ENCODE measurements at regions not wholly inside any gene's neighbourhood (a gene's known extent, or its start where the extent isn't known, plus 50 kb on each side); places are given as distances from the start of the nearest gene placed in this dataset.

DNA sequence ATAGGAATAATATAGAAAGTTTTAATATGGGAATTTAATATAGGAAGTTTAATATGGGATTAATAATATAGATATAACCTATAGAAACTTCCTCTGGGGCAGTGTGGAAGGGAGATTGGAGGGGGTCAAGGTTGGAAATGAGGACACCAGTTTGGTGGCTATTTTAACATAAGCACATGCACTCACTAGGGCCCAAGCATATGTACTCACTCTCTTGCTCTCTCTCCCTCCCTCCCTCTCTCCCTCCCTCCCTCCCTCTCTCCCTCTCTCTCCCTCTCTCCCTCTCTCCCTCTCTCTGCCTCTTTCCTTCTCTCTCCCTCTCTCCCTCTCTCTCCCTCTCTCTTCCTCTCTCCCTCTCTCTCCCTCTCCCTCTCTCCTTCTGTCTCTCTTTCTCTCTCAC, 528.1 kb downstream of the NPIPA7 start:
- TF ChIP-seq, protein P1, sequence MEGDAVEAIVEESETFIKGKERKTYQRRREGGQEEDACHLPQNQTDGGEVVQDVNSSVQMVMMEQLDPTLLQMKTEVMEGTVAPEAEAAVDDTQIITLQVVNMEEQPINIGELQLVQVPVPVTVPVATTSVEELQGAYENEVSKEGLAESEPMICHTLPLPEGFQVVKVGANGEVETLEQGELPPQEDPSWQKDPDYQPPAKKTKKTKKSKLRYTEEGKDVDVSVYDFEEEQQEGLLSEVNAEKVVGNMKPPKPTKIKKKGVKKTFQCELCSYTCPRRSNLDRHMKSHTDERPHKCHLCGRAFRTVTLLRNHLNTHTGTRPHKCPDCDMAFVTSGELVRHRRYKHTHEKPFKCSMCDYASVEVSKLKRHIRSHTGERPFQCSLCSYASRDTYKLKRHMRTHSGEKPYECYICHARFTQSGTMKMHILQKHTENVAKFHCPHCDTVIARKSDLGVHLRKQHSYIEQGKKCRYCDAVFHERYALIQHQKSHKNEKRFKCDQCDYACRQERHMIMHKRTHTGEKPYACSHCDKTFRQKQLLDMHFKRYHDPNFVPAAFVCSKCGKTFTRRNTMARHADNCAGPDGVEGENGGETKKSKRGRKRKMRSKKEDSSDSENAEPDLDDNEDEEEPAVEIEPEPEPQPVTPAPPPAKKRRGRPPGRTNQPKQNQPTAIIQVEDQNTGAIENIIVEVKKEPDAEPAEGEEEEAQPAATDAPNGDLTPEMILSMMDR (IDR thresholded peaks at IDR 0.05; ENCODE audit: low read length, missing control alignments): no peak
- no peak for DNase-seq (ENCODE audit: low read depth)
- H3K4me3 ChIP-seq (replicated peaks; ENCODE audit: low read depth, low read length): no peak overlapping the region

GRCh38 chr16:16908077-16908476, 529.1 kb downstream of the NPIPA7 start:
- no peak for DNase-seq (ENCODE audit: low read depth)
- TF ChIP-seq, protein P1 (IDR thresholded peaks at IDR 0.05; ENCODE audit: low read length, missing control alignments): no peak
- H3K4me3 ChIP-seq (replicated peaks; ENCODE audit: low read depth, low read length): no peak overlapping the region

- TF ChIP-seq, protein P1 (IDR thresholded peaks at IDR 0.05; ENCODE audit: low read length, missing control alignments): no peak
- no peak for DNase-seq (ENCODE audit: low read depth)
- H3K4me3 ChIP-seq (replicated peaks; ENCODE audit: low read depth, low read length): no peak overlapping the region
Observed at GRCh38 chr16:16909126-16909525, 530.2 kb downstream of the NPIPA7 start.

DNA sequence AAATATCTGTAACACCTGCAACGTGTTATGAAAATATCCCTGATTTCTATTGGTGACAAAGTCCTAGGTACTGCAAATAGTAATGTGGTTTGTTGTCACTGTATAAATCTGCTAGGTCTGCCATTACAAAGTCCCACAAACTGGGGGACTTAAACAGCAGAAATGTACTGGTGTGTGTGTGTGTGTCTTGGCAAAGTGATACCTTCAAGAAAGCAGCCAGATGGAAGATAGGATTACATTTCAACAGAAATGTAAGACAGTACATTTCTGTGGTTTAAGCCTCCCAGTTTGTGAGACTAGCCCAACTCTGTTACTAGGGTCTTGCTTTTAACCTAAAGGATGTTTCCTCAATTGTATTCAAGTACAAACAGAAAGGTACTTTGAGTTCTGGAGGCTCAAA, 531.7 kb downstream of the NPIPA7 start:
- no peak for DNase-seq (ENCODE audit: low read depth)
- TF ChIP-seq, protein P1 (IDR thresholded peaks at IDR 0.05; ENCODE audit: low read length, missing control alignments): no peak
- H3K4me3 ChIP-seq (replicated peaks; ENCODE audit: low read depth, low read length): no peak overlapping the region

GRCh38 chr16:16915771-16916170, 536.8 kb downstream of the NPIPA7 start:
- no peak for DNase-seq (ENCODE audit: low read depth)
- no peak overlapping the region for H3K4me3 ChIP-seq (replicated peaks; ENCODE audit: low read depth, low read length)
- TF ChIP-seq, protein P1 (IDR thresholded peaks at IDR 0.05; ENCODE audit: low read length, missing control alignments): no peak

DNA sequence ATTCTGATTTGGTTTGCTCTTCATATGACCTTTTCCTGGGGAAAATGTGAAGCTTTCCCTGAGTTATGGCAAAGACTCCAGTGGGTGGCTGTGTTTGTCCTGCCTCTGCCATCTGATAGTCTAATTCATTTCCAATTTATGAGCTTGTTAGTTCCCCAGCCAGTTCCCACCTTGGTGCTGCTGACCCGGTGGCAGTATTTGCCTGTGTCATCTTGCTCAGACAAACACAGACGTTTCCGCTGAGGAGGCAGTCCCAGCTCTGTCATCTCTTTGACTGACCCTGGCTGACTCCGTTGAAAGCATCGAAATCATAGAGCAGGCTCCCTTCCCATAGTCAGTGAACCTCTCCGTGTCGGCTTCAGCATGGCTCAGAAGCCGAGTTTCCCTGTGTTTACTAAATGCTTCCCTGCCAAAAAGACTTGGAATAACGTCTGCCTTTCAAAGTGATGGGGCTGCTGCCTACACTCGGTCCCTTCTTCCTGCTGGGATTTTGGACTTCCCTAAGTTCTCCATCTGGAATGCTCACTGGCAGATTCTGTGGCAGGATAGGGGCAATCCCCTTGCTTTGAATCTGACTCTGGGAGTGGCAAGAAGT, 538.3 kb downstream of the NPIPA7 start:
- no peak for DNase-seq (ENCODE audit: low read depth)
- H3K4me3 ChIP-seq (replicated peaks; ENCODE audit: low read depth, low read length): no peak overlapping the region
- TF ChIP-seq, protein P1 (IDR thresholded peaks at IDR 0.05; ENCODE audit: low read length, missing control alignments): no peak

- TF ChIP-seq, protein P1 (IDR thresholded peaks at IDR 0.05; ENCODE audit: low read length, missing control alignments): no peak
Observed at GRCh38 chr16:16923479-16923878, 544.5 kb downstream of the NPIPA7 start.

More at GRCh38 chr16:16923479-16923878, 544.5 kb downstream of the NPIPA7 start:
- no peak overlapping the region for H3K4me3 ChIP-seq (replicated peaks; ENCODE audit: low read depth, low read length)
- no peak for DNase-seq (ENCODE audit: low read depth)

All from fibroblast of pulmonary artery (primary cell).